ENCODE measurements at regions not wholly inside any gene's neighbourhood (a gene's known extent, or its start where the extent isn't known, plus 50 kb on each side); places are given as distances from the start of the nearest gene placed in this dataset.
"Not testable (repeated sequence)": the region's sequence is repeated elsewhere in the genome, so short reads cannot be mapped to it uniquely, and the experiment has no call there.

DNA sequence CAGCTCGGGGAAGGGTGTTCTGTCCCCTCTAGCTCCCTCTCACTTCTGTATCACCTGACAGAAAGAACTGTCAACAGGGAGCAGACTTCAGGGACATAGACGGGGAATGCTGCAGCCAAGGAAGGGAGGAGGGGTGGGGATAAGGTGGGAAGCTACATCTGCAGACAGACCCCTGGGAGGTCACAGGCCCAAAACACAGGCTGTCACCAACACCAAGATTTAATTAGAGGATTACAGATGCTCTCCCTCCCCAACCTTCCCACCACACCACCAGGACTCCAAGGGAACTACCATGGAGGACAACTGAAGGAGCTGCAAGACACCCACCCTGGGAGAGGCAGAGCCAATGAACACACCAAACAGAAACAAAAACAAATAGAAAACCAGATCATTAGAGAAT, 425.2 kb upstream of the VSTM2A start:
- no peak for DNase-seq (ENCODE audit: low read depth)

DNA sequence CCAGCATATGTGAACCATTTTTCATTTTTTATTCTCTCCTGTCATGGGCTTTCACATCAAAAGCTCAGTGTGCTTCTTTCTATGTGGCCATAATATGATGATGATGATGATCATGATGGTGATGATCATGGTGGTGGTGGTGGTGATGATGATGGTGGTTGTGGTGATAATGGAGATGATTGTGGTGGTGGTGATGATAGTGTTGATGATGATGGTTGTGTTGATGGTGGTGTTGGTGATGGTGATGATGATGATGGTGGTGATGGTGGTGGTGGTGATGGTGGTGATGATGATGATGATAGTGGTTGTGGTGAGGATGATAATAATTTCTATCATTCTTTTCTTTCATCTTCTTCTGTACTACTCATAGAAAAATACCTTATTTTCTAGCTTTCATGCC, 413.1 kb upstream of the VSTM2A start:
- DNase-seq (ENCODE audit: low read depth): no peak

DNA sequence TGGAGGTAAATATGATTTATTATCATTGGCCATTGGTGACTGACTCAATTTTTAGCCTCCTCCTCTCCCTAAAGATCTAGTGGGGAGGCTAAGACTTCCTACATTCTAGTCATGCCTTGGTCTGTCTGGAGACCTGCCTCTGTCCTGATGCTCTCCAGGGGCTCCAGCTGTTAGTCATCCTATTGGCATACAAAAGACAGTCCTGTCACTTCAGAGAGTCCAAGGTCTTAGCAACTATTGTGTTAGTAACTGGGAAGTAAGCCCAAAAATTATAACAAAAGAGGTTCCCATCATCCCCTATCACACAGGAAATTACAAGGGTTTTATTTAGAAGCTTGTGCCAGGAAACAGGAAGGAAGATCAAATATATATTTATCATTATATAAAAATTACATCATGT, 400.6 kb upstream of the VSTM2A start:
- no peak for DNase-seq (ENCODE audit: low read depth)

DNA sequence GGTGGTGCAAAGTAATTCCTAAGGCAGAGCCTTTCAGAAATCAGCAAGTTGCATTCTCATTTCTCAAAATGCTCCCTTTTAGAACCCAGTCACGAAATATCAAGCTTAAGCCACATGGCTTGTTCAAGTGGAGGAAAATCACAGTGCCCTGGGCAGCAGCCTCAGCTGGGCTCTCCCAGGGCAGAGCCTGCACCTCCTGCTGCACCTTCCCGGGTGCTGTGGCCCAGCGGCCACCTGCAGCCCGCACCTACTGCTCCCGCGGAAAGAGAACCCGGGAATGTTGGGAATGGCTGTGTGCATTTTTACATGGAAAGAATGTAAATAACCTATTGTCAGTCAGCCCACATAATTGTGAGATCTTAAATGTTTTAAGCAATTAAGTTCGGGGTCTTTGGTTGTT, 396.5 kb upstream of the VSTM2A start:
- DNase-seq (ENCODE audit: low read depth): no peak

DNA sequence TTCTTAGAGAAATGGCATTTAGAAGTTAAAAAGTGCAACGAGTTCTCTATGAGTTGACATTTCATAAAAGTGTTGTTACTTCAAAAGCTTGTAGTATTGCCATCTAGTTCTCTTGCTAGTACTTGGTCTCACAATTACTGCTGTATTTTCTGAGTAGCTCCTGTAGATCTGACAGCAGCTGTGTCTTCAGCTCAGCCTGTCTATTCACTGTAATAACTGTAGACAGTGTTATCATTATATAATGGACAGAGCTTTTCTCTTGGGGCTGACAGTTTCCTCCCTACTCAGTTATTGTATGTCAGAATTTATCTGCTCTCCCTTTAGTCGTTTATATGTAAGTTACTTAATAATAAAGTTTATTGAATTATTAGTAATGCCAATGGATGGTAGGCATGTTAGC, 388.7 kb upstream of the VSTM2A start:
- DNase-seq (ENCODE audit: low read depth): no peak

DNA sequence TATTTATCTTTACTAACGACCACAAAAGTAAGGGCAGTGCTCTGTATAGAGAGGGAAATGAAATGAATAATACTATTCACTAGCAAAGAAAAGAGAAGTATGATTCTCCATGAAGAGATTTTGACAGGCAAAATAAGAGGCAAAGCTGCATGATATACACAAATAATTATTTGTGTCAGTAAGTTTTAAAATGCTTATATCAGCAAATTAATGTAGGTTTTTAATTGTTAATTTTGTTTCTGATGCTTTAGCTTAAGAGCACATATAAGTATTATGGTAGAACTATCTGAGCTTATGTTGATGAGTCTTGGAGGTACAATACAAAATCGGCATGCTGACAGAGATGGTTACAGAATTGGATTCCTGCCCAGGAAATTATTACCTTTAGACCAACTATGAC, 383.1 kb upstream of the VSTM2A start:
- DNase-seq (ENCODE audit: low read depth): no peak

DNA sequence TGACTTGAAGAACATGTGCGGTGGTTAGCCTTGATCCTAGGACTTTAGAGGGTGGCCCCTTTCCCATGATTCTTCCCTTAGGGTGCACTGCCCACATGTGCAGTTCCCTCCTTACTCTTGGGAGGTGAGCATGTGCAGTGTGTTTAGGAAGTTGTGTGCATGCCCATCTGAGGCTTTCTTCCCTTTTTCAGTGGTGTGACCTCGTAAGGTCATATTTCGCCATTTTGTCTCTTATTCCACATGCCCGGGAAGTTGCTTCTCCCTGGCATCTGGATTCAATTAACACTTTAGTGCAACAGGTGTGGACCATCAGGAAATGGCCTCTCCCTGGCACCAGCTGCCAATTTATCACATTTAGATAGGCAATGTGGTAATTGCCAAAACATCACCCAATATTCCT, 380.6 kb upstream of the VSTM2A start:
- no peak for DNase-seq (ENCODE audit: low read depth)

DNA sequence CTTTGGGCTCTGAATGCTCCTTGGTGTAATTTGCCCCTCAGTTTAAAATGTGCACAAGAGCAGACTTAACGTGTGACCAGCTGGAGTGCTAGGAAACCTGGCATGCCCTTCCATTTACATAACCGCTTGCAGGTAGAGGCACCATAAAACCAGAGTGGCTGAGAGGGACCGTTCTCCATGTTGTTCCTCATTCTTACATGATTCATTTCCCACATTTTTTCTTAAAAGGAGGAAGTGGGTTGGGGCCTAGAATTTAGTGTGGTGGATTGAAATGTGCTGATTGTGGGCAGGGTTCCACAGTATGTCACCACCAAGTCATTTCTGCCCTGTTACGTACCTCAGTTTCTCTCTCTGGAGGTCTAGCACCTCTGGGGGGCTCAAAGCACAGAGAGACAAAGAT, 375.8 kb upstream of the VSTM2A start:
- DNase-seq (ENCODE audit: low read depth): no peak

DNA sequence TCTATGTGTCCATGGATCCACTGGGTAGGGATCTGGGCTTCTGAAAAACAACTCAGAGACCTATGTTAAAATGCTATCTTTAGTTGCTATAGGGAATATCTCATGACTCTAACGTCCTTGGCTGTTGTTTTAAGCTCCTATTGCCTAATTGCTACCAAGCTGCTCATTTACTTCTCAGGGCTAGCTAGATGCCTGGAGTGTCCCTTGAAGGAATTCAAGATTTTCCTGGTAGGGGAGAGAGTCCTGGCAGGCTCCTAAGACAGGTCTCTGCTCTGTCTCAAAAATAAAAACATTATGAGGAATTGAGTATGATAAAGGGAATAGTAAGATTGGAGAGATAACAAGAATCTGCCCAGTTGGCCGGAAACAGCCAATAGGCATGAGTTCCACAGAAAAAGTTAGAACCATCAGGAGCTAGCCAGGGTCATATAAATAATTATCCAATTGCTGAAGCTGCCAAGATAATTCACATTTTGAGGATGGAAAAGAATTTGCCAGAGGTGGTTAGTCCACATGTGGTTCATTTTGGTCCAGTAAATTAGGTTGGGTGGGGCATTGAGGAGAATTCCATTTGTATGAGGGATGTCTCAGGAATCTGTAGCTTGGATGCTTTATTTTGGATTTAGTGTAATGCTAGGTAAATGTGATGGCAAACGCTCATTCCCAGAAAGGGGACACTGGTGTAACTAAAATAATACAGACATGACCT, 362.7 kb upstream of the VSTM2A start:
- DNase-seq (ENCODE audit: low read depth): no peak

DNA sequence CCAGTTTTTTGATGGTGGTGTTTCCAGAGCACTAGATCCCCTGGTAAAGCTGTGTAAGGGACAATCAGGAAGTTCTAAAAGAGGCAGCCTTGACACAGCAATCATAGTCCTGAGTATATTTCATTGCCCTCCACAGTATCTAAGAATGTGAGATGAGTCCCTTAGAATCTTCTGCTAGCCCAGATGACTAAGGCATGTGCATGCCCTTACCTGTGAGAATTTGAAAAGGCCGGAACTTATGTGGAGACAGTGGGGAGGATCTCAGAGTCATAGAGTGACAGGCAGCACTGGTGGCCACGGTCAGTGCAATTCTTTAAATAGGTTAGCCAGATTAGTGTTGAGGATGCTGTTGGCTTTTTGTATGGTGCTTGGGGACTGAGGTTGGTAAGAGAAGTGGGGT, 361.4 kb upstream of the VSTM2A start:
- DNase-seq (ENCODE audit: low read depth): no peak

DNA sequence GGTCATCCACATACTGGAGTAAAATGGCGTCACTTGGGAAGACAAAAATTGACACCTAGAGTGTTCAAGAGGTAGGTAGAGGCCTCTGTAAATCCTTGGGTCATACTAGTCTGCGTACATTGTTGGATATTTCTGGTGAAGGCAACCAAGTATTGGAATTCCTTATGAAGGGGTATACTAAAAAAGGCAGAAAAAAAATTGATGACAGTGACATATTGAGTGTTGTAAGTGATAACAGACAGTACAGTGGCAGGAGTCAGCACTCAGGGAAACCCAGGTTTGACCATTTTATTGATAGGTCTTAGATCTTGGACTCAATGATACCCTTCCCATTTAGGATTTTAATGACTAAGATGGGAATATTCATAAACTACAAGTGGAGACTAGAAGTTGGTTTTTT, 359.1 kb upstream of the VSTM2A start:
- DNase-seq (ENCODE audit: low read depth): no peak

DNA sequence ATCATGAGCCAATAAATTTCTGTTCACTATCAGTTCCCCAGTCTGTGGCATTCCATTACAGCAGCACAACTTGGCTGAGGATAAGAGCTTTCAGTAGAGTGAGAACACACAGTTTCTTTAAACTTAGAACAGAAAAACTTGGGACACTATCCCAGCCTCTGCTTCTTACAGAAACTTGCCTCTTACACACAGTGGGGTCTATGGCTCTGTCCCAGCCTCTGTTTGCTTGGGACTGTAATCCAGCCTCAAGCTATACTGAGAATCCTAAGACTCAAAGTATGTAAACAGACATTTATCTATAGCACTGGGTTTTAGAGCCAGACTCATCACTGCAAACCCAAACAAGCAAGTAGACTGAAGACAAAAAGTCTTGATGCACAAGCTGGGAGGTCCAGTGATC, 355.8 kb upstream of the VSTM2A start:
- DNase-seq (ENCODE audit: low read depth): no peak

DNA sequence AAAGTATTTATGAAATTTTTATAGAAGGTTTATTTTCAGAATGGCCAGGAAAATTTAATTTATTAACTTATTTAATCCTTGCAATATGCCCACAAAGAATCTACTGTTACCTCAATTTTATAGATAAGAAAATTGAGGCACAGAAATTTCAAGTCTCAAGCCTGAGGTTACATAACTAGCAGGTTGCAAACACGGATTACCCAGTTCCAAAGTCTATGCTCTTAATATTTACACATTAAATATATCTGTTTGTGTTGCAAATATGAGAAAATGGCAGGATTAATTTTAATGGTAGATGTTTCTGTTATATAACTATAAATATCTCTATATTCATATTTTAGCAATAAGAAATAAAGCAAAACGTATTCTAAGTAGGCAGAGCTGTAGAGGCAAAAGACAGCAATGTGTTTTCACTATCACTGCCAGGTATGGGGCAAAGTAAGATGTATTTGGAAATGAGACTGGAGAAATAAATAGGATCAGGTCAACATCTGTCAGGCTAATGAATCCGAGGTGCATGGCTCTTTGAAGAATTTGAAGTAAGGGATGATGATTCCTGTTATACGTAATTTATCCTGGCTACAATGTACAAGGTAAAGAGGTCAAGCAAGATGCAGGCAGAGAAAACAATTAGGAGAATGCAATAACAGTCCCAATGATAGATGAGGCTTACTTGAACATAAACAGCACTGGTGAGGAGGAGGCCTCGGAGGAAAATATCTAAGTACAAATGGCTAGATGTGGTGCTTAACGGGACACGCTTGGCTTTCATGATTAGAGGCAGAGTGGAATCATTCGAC, 354.1 kb upstream of the VSTM2A start:
- no peak for DNase-seq (ENCODE audit: low read depth)

DNA sequence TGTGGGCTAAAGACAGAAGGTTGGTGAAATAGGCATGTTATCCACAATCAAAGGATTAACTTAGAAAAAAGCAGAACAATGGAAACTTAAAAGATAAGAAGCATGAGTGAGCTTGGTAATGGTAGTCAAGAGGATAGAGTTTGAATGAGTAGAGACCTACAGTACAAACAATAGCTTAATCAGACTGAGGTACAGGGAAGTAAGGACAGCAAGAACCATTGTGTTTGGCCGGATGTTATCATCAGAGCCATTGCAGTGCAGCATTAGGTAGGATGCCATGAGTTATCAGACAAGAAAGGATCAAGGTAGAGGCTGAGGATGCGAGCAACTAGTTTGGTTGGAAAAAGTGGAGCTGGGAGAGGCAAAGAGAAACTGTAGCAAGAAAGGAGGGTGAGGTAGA, 353.3 kb upstream of the VSTM2A start:
- no peak for DNase-seq (ENCODE audit: low read depth)

DNA sequence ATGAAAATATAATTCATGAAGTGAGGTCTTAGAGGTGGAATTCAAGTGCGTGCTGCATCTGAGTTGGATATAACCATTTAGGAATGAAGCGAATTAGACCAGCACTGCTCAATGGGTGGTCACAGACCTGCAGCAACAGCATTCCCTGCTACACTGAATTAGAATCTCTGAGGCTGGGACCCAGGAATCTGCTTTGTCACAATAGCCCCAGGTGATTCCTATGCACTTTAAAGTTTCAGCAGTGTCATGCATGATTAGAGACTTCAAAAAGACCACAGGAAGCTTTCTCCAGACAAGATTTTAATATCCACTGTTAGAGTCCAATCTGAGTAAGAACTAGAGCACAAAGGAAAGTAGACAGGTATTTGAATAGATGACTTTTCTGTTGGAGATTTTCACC, 352.8 kb upstream of the VSTM2A start:
- no peak for DNase-seq (ENCODE audit: low read depth)

DNA sequence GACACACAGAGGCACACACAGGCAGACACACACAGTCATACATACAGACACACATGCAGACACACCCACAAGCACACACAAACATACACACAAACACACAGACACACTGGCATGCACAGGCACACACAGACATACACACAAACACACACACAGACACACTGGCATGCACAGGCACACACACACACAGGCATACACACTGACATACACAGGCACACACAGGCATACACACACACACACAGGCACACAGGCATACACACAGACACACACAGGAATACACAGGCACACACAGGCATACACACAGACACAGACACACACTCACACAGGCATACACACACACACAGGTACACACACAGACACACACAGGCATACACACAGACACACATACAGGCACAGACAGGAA, 340.7 kb upstream of the VSTM2A start:
- DNase-seq (ENCODE audit: low read depth): no peak

DNA sequence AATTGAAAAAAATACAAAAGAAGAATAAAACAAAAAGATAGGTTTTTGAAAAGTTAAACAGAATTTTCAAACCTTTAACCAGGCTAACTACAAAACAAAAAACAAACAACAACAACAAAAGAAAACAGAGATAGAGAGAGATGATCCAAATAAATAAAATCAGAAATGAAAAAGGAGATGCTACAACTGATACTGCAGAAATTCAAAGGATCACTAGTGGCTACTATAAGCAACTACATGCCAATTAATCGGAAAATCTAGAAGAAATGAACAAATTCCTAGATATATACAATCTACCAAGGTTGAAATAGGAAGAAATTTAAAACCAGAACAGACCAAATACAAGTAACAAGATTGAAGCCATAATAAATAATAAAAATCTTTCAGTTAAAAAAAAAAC, 326.8 kb upstream of the VSTM2A start:
- no peak for DNase-seq (ENCODE audit: low read depth)

DNA sequence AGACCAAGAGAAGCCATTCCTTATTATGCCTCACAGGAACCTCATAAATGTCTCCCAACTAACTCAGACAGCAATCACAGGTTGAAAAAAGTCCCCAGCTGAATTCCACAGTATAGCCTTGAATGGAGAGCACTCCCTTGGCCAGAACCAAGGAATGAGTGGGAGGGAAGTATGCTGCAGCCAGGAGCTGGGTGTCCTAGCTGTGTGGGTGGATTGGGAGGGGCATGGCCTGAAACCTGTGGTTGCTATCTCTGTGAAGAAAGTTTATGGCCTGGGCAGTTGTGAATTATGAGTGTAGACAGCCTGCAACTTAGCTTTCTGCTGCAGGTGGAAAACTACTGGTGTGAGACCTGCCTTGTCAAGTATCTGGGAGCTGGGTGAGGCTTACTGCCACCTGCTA, 316.1 kb upstream of the VSTM2A start:
- not testable (repeated sequence) for DNase-seq (ENCODE audit: low read depth)

DNA sequence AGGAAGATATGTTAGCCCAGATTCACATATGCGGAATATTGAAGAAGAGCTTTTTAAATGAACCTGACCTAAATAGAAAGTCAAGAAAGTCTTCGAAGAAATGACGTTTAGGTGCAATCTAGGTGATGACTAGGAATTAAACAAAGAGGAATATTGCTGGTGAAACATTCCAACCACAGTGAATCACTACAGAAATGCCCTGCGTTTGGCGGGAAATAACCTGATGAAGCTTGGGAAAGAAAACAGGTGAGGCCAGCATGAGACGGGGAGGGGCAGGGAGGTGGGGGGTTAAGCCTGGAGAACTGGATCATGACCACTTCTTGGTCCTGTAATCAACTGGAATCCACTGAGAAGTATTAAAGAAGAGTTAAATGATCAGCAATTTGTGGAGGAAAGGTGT, 299.4 kb upstream of the VSTM2A start:
- DNase-seq (ENCODE audit: low read depth): no peak

DNA sequence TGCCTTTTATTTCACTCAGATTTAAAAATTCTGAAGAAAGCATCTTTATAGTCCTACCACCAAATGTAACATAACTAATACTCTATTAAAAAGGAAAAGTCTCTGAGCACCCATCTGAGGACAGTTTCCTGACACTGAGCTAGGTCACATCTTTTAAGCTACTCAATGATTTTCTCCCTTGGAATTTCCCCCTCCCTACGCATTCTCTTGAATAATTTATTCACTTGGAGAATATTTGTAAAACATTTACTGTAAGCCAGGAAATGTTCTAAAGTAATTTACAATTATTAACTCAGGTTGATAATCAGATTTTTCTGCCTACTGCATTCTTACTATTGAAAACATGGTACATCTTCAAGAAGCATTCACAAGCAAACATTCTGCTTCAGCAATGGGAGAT, 297.2 kb upstream of the VSTM2A start:
- DNase-seq (ENCODE audit: low read depth): no peak

DNA sequence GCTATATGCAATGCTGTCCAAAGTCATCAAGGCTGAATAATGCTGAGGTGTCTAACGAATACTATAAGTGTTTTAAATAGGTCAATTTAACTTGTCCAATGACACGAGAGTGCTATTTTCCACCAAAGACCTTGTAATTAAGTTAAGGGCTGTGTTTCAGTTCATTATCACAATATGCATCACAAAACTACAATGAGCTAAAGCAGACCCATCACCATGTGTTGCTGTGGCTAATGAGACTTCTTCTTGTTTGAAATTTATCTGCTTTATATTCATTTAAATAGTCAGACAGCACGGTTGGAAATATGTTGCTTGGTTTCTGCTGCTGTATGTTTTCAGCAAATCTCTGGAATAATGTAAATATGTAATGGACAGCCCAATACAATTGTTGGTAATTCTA, 292.5 kb upstream of the VSTM2A start:
- no peak for DNase-seq (ENCODE audit: low read depth)

DNA sequence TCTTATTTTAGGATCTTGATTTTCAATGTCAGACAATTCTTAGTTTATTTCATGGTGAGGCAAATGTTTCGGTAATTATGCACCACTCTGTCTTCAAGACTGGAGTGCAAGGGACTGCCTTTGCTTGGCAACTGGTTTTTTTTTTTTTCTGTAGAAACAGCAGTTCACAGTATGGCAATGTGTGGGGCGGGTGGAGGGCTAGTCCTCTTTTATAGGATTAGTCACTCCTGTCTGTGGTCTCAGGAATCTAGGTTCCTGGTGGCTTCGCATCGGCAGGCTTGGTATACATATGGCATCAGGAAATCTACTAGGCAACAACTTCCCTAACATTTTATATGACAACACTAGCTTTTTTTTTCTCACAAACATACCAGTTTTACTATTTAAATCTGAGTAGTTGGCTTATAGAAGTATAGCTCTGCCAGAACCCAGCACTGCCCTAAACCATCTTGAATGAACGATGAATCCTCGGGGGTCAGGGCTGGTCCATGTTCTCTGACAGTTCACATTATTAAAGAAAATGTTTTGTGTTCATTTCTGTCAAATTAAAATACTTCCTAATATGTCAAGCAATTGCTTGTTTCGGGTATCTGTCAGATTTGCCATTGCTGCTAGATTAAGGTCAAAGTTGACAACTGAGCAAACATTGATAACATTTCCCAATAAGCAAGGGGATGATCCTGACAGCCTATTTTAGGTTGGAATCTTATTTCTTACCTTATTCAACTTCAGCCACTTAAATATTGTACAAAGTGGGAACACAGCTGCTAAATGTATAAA, 289.7 kb upstream of the VSTM2A start:
- DNase-seq (ENCODE audit: low read depth): no peak

DNA sequence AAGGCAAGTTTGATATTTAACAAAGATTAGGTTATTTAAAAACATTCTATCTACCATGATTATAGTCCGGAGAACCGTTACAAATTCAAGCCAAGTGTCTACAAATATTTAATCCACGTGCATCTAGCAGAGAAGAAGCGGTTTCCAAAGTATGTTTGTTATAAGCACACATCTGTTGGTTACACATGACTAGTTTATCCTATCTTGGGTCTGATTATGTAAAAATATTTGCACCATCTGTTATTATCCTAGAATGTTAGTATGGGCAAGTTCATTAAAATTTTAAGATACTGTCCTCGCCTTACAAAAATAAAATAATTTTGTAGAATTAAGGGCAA, 289.2 kb upstream of the VSTM2A start:
- DNase-seq (ENCODE audit: low read depth): no peak
